Esophagus squamous epithelium (tissue), 5 donors: ENCODE measurements at regions not wholly inside any gene's neighbourhood (a gene's known extent, or its start where the extent isn't known, plus 50 kb on each side); places are given as distances from the start of the nearest gene placed in this dataset.
"Not testable (repeated sequence)": the region's sequence is repeated elsewhere in the genome, so short reads cannot be mapped to it uniquely, and the experiment has no call there.

ENCODE experiments used
- DNase-seq: peaks from one replicate; lab custom pipeline; 2025; lab: John Stamatoyannopoulos, UW
- H3K27ac ChIP-seq, 4 donors: fragments of 200-600 bp; sonication (generic); one replicate each; pipeline ENCODE4 v1.5.1; 2016 to 2019; ENCODE audit warnings: mild to moderate bottlenecking in 1 of 4
- H3K27me3 ChIP-seq, 4 donors: fragments of 200-600 bp; sonication (generic); 1 replicate in 3 of 4; 2 replicates in 1 of 4; pipeline versions ENCODE4 v1.5.1 to v1.6.0; 2017 to 2021; ENCODE audit warnings: antibody characterized with exemption in 1 of 4
- H3K36me3 ChIP-seq, 3 donors: fragments of 200-600 bp; sonication (generic); one replicate each; pipeline ENCODE4 v1.5.1; 2016 to 2019
- H3K4me1 ChIP-seq, 3 donors: fragments of 200-600 bp; sonication (generic); one replicate each; pipeline ENCODE4 v1.5.1; 2017 to 2019
- H3K4me3 ChIP-seq, 4 donors: fragments of 200-600 bp; sonication (generic); 1 replicate in 3 of 4; 2 replicates in 1 of 4; pipeline ENCODE4 v1.5.1; 2016 to 2019; ENCODE audit warnings: mild to moderate bottlenecking in 2 of 4, moderate library complexity in 1 of 4
- H3K9me3 ChIP-seq, 3 donors: fragments of 200-600 bp; sonication (generic); one replicate each; pipeline ENCODE4 v1.5.1; 2016 to 2019
- POLR2A ChIP-seq, 4 donors: fragments of 450-650 bp; IDR thresholded peaks; one replicate each; pipeline ENCODE4 v1.6.1; 2017; ENCODE audit warnings: antibody characterized with exemption in 4 of 4, mild to moderate bottlenecking in 4 of 4, moderate library complexity in 3 of 4
- WGBS, 2 donors: methylation state at CpG; one replicate each; pipeline ENCODE4 v1.1.5; 2018; 5-methylcytosine and 5-hydroxymethylcytosine counted together
- intact Hi-C: fragments of 100-400 bp; cut with DNase I; formaldehyde crosslinking; loops from one replicate; pipeline ENCODE4 v1.15.0; 2022
- TF ChIP-seq, protein P1 (sequence below), 6 experiments: fragments of 450-650 bp in 4 of 6; fragments of 200-600 bp in 2 of 6; sonication (generic) in 2 of 6; IDR thresholded peaks; one replicate each; pipeline ENCODE4 v1.5.1; 2016 to 2019; ENCODE audit warnings: antibody characterized with exemption in 6 of 6, mild to moderate bottlenecking in 4 of 6, moderate library complexity in 4 of 6
- donor health status: DM: yes; HTN: yes; CAD: no.

DNA sequence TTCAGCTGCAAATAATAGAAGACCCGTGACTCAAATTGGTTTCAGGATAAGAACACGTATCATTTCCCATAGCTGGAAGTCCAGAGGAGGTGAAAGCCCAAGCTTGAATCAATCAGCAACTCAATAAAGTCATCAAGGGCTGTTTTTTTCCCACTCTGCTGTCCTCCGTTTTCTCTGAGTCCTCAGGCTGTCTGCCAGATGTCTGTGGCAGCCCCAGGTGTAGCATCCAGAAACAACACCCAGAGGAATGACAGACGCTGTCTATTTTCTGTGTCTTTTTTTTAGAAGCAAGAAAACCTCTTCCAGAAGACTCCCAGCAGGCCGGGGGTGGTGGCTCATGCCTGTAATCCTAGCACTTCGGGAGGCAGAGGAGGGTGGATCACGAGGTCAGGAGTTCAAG, 204.4 kb downstream of the FAM43A start:
- intact Hi-C loops: no loop called here
- H3K27me3 ChIP-seq: no peaks in the 10 kb centered on the region
- H3K27ac ChIP-seq: no peak overlapping the region
- DNase-seq: no peak
- H3K9me3 ChIP-seq: no peaks in the 10 kb centered on the region
- 57 to 71% methylated on average over 5 to 6 of the region's 7 CpGs for WGBS, 2 donors
- no peak for TF ChIP-seq POLR2A (IDR thresholded peaks at IDR 0.05)
- TF ChIP-seq, protein P1, sequence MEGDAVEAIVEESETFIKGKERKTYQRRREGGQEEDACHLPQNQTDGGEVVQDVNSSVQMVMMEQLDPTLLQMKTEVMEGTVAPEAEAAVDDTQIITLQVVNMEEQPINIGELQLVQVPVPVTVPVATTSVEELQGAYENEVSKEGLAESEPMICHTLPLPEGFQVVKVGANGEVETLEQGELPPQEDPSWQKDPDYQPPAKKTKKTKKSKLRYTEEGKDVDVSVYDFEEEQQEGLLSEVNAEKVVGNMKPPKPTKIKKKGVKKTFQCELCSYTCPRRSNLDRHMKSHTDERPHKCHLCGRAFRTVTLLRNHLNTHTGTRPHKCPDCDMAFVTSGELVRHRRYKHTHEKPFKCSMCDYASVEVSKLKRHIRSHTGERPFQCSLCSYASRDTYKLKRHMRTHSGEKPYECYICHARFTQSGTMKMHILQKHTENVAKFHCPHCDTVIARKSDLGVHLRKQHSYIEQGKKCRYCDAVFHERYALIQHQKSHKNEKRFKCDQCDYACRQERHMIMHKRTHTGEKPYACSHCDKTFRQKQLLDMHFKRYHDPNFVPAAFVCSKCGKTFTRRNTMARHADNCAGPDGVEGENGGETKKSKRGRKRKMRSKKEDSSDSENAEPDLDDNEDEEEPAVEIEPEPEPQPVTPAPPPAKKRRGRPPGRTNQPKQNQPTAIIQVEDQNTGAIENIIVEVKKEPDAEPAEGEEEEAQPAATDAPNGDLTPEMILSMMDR (IDR thresholded peaks at IDR 0.05): no peak
- H3K4me1 ChIP-seq: no peaks in the 10 kb centered on the region
- no peaks in the 10 kb centered on the region for H3K36me3 ChIP-seq
- no peak overlapping the region for H3K4me3 ChIP-seq

DNA sequence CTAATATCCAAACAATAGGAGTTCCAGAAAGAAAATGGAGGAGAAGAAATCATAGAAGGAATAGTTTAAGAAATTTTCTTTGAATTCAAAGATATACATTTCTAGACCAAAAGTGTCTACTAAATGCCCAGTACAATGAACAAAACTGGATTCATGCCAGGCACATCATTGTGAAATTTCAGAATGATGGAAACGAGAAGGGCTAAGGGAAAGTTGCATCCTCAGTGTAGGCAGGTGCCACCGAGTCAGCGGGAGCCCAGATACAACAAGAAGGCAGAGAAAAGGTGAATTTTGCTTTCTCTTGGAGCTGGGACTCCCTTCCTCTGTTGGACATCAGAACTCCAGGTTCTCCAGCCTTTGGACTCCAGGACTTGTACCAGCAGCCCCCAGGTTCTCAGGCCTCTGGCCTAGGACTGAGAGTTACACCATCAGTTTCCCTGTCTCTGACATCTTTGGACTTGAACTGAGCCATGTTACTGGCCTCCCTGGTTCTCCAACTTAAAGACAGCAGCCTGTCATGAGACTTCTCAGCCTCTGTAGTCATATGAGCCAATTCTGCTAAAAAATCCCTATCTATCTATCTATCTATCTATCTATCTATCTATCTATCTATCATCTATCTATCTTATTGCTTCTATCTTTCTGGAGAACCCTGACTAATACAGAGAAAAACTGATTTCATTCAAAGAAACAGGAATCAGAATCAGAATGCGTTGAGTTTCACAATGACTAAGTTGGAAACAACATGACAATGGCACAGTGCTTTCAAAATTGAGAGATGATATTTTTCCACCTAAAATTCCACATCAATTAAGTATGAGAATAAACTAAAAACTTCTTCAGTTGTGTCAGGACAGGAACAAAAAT, 207.7 kb downstream of the FAM43A start:
- H3K9me3 ChIP-seq: no peaks in the 10 kb centered on the region
- TF ChIP-seq POLR2A (IDR thresholded peaks at IDR 0.05): no peak
- TF ChIP-seq, protein P1 (IDR thresholded peaks at IDR 0.05): no peak
- H3K4me3 ChIP-seq: no peak overlapping the region
- no peak for DNase-seq
- intact Hi-C loops: no loop called here
- H3K36me3 ChIP-seq: no peaks in the 10 kb centered on the region
- H3K27ac ChIP-seq: no peak overlapping the region
- WGBS, 2 donors: 68 to 71% methylated on average over 4 of the region's 4 CpGs
- H3K4me1 ChIP-seq: no peaks in the 10 kb centered on the region
- no peaks in the 10 kb centered on the region for H3K27me3 ChIP-seq

DNA sequence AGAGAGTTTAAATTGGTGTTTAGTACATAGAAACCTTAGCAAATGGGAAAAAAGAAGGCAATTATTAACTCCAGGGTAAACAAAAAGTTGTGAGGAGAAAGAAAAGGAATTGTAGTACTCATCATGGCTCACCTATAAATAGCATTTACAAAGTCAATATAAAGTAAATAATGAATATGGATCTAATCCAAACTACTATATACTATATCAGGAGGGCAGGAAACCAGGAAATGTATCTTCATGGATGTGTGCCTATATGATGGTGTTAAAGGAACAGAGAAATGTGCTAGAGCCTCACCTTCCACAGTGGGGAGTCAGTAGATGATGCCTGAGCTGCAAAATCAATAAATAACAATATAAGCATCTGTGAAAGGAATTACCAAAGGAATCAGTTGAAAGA, 208.9 kb downstream of the FAM43A start:
- H3K9me3 ChIP-seq: peaks cover 0 to 3% (median 0%) of the 10 kb centered on the region in 3 donors
- H3K4me1 ChIP-seq: no peaks in the 10 kb centered on the region
- intact Hi-C loops: no loop called here
- H3K36me3 ChIP-seq: no peaks in the 10 kb centered on the region
- no peak overlapping the region for H3K27ac ChIP-seq
- TF ChIP-seq POLR2A (IDR thresholded peaks at IDR 0.05): no peak
- TF ChIP-seq, protein P1 (IDR thresholded peaks at IDR 0.05): no peak
- DNase-seq: no peak
- no peaks in the 10 kb centered on the region for H3K27me3 ChIP-seq
- no peak overlapping the region for H3K4me3 ChIP-seq

DNA sequence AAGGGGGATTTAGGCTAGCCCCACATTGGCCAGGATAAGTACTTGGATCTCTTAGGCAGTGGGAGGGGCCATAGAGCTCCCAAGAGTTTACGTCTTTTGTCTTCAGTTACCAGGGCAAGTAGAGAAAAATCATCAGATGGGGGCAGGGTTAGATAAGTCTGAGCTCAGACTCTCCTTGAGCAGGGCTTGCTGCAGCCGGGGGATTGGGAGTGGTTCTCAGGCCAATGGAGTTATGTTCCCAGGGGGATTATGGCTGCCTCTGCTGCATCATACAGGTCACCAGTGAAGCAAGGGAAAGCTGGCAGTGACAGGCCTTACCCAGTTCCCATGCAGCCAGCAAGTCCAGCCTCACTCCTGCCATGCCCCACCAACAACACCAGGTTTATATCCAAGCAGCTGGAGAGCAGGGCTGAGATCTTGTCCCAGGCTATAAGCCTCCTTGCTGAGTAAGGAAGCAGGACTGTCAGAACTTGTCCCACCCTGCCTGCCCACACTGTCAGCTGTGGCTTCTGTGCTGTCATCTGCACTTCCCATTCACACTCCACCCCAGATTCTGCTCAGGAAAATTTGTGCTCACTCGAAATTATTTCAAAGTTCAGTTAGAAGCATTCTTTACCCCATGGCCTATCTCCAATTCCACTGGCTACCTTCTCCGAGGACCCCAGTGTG, 215.3 kb downstream of the FAM43A start:
- peaks cover 0 to 17% (median 0%) of the 10 kb centered on the region in 3 donors for H3K9me3 ChIP-seq
- 40 to 59% methylated on average over 4 of the region's 4 CpGs for WGBS, 2 donors
- peaks cover 0 to 15% (median 4%) of the 10 kb centered on the region in 3 donors for H3K4me1 ChIP-seq
- H3K4me3 ChIP-seq: no peak overlapping the region
- intact Hi-C loops: no loop called here
- TF ChIP-seq, protein P1 (IDR thresholded peaks at IDR 0.05): peak in 1 of 6 experiments; percentile 19
- no peak for TF ChIP-seq POLR2A (IDR thresholded peaks at IDR 0.05)
- no peaks in the 10 kb centered on the region for H3K27me3 ChIP-seq
- DNase-seq: no peak
- H3K36me3 ChIP-seq: no peaks in the 10 kb centered on the region
- peak overlapping the region; percentile 12 to 56 (median 44) for H3K27ac ChIP-seq

DNA sequence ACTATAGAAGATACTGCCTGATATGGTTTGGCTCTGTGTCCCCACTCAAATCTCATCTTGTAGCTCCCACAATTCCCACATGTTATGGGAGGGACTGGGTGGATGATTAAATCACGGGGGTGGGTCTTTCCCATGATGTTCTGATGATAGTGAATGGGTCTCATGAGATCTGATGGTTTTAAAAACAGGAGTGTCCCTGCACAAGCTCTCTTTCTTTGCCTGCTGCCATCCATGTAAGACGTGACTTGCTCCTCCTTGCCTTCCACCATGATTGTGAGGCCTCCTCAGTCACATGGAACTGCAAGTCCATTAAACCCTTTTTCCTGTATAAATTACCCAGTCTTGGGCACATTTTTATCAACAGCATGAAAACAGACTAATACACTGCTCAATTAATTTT, 217.8 kb downstream of the FAM43A start:
- Histone ChIP-seq H3K4me1 (peaks cover 0 to 20% (median 4%) of the 10 kb centered on the region in 3 donors), H3K9me3 (peaks cover 0 to 17% (median 0%) of the 10 kb centered on the region in 3 donors)
- H3K27ac ChIP-seq, DNase-seq, H3K36me3 ChIP-seq, intact Hi-C loops, H3K27me3 ChIP-seq, H3K4me3 ChIP-seq: not testable (repeated sequence)
- 79 to 88% methylated on average over 2 of the region's 2 CpGs for WGBS, 2 donors

DNA sequence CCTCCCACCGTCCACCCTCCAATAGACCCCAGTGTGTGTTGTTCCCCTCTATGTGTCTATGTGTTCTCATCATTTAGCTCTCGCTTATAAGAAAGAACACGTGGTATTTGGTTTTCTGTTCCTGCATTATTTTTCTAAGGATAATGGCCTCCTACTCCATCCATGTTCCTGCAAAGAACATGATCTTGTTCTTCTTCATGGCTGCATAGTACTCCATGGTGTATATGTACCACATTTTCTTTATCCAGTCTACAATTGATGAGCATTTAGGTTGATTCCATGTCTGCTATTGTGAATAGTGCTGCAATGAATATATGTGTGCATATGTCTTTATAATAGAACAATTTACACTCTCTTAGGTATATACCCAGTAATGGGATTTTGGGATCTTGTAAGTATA, 219.3 kb downstream of the FAM43A start:
- H3K27ac ChIP-seq, H3K27me3 ChIP-seq, H3K4me3 ChIP-seq, DNase-seq, H3K9me3 ChIP-seq, H3K36me3 ChIP-seq, intact Hi-C loops: not testable (repeated sequence)
- 94 to 96% methylated on average over 3 of the region's 3 CpGs for WGBS, 2 donors
- H3K4me1 ChIP-seq: peaks cover 0 to 20% (median 4%) of the 10 kb centered on the region in 3 donors
